ENCODE measurements at regions not wholly inside any gene's neighbourhood (a gene's known extent, or its start where the extent isn't known, plus 50 kb on each side); places are given as distances from the start of the nearest gene placed in this dataset.

DNA sequence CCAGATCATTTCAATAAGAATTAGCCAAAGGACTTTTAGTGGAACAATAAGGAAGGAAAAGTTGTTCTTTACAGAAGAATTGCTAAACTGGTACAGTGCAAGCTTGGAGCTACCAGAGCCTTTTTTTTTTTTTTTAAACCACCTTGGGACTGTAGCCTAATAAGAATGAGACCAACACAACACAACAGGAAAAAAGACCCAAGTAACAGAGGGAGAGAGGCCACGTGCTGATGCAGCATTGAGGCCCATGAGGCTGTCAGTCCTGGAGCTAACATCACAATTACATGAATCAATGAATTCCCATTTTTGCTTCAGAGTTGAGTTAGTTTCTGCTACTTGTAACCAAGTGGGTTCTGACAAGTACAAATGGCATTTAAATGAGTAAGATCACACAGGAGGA, 149.0 kb upstream of the EEA1 start:
- TF ChIP-seq CTCF (conservative IDR thresholded peaks at IDR 0.05) (no peak), EZH2 (IDR thresholded peaks at IDR 0.05; ENCODE audit: low read depth) (no peak)
